ENCODE measurements at regions not wholly inside any gene's neighbourhood (a gene's known extent, or its start where the extent isn't known, plus 50 kb on each side); places are given as distances from the start of the nearest gene placed in this dataset.
"Not testable (repeated sequence)": the region's sequence is repeated elsewhere in the genome, so short reads cannot be mapped to it uniquely, and the experiment has no call there.

DNA sequence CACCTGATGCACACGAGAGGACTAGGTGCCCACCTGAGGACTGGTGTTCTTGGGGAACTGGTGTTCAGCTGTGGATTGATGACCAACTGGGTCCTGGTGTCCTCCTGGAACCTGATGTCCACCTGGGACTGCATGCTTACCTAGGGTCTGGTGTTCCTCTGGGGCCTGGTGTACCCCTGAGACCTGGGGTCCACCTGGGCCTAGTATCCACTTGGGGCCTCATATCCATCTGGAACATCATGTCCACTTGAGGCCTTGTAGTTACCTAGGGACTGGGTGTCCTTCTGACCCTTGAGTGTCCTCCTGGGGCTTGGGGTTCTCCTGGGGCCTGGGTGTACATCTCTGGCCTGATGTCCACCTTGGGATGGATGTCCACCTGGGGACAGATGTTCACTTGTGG is 197.2 kb downstream of the POTEM start:
- H3K4me3 ChIP-seq (ENCODE audit: low read depth, low read length); DNase-seq (ENCODE audit: low read depth): not testable (repeated sequence)

DNA sequence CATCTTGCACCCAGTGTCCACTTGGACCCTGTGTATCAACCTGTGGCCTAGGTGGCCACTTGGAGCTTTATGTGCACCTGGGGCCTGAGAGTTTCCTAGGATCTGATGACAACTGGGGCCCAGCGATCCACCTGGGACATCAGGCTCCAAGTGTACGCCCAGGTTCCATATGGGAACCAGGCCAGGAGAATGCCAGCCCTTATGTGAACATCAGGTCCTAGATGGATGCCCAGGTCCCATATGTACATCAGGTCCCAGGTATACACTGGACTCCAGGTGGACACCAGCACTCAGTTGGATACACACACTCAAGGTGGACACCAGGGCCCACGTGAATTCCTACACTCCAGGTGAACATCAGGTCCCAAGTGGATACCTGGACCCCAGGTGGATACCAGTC is 198.8 kb downstream of the POTEM start:
- not testable (repeated sequence) for DNase-seq (ENCODE audit: low read depth); H3K4me3 ChIP-seq (ENCODE audit: low read depth, low read length)

DNA sequence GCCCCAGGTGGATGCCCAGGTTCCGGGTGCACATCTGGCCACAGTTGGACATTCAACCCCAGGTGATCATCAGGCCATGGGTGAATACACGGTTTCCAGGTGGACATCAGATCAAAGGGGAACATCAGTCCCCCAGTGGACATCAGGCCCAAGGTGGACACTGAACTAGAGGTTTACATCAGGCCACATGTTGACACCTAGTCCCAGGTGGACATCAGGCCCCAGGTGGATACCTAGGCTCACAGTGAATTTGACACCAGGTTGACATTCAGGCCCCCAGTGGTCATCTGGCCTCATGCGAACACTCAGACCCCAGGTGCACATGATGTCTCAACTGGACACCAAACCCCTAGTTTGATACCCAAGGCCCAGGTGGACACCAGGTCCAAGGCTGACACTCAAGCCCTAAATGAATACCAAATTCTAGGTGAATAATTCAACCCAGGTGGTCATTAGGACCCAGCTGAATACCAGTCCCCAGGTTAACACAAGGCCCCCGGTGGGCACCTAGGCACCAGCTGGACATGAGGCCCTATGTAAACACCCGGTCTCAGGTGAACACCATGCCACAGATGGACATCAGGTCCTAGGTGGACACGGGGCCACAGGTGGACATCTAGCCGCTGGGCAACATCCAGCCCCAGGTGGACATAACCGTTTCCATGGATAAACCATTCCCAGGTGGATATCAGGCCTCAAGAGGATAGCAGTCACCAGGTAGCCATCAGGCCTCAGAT is 200.4 kb downstream of the POTEM start:
- H3K4me3 ChIP-seq (ENCODE audit: low read depth, low read length) = not testable (repeated sequence)

DNA sequence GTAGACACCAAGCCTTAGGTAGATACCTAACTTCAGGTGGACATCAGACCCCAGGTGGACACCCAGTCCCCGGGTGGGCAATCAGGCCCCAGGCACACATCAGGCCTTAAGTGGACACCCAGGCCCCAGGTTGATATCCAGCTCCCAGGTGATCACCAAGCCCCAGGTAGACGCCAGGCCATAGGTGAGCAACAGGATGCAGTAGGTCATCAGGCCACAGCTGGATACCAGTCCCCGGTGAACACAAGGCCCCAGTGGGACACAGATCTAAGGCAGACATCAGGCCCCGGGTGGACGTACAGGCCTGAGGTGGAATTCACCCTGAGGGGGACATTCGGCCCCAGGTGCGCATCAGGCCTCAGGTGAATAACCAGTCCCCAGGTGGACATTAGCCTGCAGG is 201.0 kb downstream of the POTEM start:
- not testable (repeated sequence) for DNase-seq (ENCODE audit: low read depth); H3K4me3 ChIP-seq (ENCODE audit: low read depth, low read length)

More for the DNA sequence above, 200.4 kb downstream of the POTEM start:
- DNase-seq (ENCODE audit: low read depth) = not testable (repeated sequence)

DNA sequence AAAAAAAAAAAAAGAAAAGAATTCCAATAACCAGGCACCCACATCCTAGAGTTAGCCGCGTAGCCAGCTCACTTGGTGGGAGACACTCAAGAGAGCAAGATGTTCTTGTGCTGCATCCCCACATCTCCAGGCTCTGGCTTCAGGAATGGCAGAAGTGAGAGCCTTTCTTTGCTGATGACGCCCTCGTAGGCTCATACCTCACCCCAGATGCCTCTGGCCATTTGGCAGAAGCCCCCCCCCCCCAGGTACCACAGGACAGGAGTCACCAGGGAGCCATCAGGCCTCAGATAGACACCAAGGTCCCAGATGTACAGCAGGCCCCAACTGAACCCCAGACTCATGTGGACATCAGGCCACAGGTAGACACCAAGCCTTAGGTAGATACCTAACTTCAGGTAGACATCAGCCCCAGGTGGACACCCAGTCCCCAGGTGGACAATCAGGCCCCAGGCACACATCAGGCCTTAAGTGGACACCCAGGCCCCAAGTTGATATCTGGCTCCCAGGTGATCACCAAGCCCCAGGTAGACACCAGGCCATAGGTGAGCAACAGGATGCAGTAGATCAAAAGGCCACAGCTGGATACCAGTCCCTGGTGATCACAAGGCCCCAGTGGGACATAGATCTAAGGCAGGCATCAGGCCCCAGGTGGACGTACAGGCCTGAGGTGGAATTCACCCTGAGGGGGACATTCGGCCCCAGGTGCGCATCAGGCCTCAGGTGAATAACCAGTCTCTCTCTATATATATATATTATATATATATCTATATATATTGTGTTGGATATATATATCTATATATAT is 202.5 kb downstream of the POTEM start:
- not testable (repeated sequence) for DNase-seq (ENCODE audit: low read depth); H3K4me3 ChIP-seq (ENCODE audit: low read depth, low read length)

DNA sequence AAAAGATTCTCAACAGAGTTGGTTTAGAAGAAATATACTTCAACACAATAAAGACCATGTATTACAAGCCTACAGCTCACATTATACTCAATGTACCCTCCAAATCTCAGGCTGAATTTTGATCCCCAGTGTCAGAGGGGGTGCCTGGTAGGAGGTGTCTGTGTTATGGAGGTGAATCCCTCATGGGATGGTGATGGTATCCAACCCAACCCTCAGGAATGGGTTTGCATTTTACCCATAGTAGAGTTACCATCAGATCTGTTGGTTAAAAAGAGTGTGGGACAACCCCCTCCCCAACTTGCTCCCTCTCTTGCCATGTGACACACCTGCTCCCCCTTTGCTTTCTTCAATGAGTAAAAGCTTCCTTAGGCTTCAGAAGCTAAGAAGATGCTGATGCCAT is 205.5 kb downstream of the POTEM start:
- H3K4me3 ChIP-seq (ENCODE audit: low read depth, low read length); DNase-seq (ENCODE audit: low read depth): not testable (repeated sequence)

DNA sequence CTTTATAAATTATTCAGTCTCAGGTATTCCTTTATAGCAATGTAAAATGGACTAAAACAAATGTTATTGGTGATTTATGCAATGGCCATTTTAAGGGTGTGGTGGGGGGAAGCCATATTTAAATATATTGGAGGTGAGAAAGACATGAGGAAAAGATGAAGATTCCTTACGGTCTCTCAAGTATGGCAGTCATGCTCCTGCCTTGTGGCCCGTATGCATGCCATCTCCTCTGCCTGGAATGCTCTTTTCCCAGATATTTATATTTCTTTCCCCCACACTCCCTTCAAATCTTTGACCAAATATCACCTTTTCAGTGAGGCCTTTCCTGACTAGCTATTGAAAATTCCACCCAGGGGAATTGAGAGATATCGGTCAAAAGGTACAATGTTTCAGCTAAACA is 206.0 kb downstream of the POTEM start:
- not testable (repeated sequence) for DNase-seq (ENCODE audit: low read depth); H3K4me3 ChIP-seq (ENCODE audit: low read depth, low read length)

DNA sequence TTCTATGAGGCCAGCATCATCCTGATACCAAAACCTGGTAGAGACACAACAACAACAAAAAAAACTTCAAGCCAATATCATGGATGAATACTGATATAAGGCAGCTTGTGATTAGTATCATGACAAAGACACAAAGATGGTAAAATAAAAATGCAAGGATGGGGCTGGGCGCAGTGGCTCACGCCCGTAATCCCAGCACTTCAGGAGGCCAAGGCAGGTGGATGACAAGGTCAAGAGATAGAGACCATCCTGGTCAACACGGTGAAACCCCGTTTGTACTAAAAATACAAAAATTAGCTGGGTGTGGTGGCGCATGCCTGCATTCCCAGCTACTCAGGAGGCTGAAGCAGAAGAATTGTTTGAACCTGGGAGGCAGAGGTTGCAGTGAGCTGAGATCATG is 210.2 kb downstream of the POTEM start:
- not testable (repeated sequence) for DNase-seq (ENCODE audit: low read depth); H3K4me3 ChIP-seq (ENCODE audit: low read depth, low read length)

DNA sequence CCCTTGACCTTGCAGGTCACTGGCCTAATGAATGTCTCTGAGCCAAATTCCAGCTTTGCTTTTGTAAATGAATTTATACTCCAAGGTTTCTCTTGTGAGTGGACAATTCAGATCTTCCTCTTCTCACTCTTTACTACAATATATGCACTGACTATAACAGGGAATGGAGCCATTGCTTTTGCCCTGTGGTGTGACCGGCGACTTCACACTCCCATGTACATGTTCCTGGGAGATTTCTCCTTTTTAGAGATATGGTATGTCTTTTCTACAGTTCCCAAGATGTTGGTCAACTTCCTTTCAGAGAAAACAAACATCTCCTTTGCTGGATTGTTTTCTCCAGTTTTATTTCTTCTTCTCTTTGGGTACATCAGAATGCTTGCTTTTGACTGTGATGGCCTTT is 213.1 kb downstream of the POTEM start:
- DNase-seq (ENCODE audit: low read depth); H3K4me3 ChIP-seq (ENCODE audit: low read depth, low read length): not testable (repeated sequence)

DNA sequence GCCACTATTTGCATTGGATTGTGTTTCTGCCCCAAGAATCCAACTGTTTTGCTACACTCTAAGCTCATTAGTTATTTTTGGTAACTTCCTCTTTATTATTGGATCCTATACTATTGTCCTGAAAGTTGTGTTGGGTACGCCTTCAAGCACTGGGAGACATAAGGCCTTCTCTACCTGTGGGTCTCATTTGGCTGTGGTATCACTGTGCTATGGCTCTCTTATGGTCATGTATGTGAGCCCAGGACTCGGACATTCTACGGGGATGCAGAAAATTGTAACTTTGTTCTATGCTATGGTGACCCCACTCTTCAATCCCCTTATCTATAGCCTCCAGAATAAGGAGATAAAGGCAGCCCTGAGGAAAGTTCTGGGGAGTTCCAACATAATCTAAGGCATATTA is 213.6 kb downstream of the POTEM start:
- not testable (repeated sequence) for DNase-seq (ENCODE audit: low read depth); H3K4me3 ChIP-seq (ENCODE audit: low read depth, low read length)

DNA sequence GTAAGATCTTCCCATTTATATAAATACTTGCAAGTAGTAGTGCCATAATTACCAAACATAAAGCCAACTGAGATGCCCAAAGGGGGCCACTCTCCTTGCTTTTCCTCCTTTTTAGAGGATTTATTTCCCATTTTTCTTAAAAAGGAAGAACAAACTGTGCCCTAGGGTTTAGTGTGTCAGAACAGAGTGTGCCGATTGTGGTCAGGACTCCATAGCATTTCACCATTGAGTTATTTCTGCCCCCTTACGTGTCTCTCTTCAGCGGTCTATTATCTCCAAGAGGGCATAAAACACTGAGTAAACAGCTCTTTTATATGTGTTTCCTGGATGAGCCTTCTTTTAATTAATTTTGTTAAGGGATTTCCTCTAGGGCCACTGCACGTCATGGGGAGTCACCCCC is 227.9 kb downstream of the POTEM start:
- DNase-seq (ENCODE audit: low read depth) = peak; percentile 2
- H3K4me3 ChIP-seq (ENCODE audit: low read depth, low read length) = not testable (repeated sequence)

DNA sequence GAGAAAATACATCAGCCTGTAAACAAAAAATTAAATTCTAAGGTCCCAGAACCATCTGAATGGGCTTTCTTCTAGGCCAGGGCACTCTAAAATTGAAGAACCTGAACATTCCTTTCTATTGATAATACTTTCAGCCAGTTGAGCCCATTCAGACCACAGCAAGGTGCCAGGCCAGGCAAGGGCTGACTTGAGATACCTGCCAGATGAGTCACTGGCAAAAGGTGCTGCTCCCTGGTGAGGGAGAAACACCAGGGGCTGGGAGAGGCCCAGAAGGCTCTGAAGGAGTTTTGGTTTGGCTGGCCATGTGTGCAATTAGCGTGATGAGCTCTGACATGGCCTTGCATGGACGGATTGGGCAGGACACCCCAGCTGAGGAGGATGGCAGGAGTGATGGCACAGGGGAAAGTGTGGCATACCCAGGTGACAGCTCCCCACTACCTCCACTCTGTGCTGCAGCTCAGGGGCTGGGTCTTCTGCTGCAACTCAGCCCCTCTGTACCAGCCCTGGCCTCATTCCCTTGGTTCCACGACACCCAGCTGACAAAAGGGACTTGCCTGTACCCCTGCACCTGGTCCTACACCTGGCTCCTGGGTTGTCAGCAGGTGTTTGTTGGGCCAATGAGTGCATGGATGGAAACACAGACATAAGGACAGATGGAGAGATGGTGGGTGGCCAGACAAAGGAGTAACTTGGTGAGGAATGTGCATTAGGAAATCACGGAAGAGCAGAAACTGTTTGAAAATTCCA is 230.4 kb downstream of the POTEM start:
- H3K4me3 ChIP-seq (ENCODE audit: low read depth, low read length); DNase-seq (ENCODE audit: low read depth): not testable (repeated sequence)

DNA sequence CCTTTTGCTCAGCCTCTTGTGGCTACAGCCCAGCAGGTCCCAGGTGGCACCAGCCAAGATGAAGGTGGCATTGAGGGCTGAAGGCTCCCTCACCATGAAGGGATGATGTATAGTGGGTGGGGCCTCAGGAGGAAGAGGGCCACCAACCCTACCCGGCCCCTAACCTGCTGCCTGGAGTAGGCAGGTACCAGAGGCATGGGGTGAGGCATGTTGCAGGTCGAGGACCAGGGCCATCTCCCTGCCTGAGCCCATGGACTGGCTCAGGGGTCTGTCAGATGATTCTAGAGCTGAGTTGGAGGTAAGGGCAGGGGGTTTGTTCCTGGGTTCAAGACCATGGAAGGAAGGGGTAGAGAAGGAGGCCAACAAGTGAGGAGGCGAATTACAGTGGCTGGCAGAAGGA is 231.1 kb downstream of the POTEM start:
- H3K4me3 ChIP-seq (ENCODE audit: low read depth, low read length); DNase-seq (ENCODE audit: low read depth): not testable (repeated sequence)

DNA sequence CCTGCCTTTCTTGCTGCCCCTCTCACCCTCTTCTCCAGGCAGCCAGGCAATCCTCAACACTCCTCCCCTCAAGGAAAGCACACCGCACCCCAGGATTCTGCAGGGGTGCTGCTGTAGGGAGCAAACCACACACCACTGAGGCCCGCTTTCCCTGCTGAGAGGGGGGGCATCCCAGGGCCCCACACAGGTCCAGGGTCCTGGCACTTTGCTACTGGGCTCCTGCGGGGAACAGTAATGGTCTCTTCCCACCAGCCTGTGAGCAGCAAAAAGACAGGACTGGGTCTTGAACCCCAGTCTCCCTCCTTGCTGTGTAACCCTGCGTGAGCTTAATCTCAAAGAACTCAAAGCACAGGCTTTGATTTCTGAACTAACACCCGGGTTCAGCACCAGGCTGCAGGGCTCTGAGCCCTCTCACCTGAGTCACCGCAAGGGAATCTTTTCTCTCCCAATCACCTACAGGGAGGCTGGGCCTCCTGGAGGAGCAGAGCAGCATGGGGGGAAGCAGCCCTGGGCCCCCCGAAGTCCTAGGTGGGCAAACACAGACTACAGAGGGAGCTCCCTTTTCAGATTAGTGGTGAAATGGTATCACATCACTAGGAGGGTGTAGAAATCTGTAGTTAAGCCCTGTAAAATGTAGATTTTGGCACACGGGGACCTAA is 232.6 kb downstream of the POTEG start:
- not testable (repeated sequence) for H3K4me3 ChIP-seq (ENCODE audit: low read depth, low read length); DNase-seq (ENCODE audit: low read depth)

DNA sequence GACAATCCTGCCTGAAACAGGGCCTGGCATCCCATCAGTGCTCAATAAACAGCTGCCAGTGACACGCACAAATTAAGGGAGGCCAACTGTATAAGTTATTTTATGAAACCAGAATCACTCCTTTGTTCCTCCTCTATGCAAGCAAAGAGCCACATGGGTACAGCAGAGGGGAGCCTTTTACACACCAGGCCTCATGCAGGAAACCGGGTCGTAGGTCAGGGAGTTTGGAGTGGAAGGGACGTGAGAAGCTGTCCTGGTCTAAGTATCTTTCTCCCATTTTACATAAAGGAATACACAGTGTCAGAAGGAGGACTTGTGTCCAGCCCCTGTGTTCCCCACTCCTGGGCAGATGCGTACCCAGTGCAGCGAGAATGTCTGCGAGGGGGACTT is 232.1 kb downstream of the POTEG start:
- DNase-seq (ENCODE audit: low read depth); H3K4me3 ChIP-seq (ENCODE audit: low read depth, low read length): not testable (repeated sequence)

DNA sequence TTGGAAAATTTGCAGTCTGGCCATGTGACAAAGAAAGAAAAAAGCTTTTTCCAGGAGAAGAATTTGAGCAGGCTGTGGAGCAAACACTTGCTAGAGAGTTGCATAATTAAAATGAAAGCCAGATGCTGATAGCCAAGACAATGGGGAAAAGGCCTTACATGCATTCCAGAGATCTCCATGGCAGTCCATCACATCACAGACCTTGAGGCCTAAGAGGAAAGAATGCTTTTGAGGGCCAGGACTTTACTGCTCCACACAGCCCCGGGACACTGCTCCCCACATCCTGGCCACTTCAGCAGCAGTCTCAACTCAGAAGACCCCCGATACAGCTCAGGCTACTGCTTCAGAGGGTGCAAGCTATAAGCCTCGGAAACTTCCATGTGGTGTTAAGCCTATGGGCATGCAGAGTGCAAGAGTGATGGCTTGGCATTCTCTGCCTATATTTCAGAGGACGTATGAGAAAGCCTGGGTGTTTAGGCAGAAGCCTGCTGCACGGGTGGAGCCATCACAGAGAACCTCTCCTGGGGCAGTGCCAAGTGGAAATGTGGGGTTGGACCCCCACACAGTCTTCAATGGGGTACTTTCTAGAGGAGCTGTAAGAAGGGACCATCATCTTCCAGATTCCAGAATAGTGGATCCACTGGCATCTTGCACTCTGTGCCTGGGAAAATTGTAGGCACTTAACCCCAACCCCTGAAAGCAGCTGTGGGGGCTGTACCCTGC is 230.7 kb downstream of the POTEG start:
- not testable (repeated sequence) for H3K4me3 ChIP-seq (ENCODE audit: low read depth, low read length); DNase-seq (ENCODE audit: low read depth)

DNA sequence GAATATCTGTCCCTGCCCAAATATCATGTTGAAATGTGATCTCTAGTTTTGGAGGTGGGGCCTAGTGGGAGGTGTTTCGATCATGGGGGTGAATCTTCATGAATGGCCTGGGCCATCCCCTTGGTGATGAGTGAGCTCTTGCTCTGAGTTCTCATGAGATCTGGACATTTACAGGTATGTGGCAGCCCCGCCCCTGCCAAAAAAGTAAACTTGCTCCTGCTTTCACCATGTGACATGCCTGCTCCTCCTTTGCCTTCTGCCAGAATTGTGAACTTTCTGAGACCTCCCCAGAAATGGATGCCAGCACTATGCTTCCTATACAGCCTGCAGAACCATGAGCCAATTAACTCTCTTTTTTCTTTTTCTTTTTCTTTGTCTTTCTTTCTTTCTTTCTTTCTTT is 229.3 kb downstream of the POTEG start:
- not testable (repeated sequence) for H3K4me3 ChIP-seq (ENCODE audit: low read depth, low read length); DNase-seq (ENCODE audit: low read depth)

DNA sequence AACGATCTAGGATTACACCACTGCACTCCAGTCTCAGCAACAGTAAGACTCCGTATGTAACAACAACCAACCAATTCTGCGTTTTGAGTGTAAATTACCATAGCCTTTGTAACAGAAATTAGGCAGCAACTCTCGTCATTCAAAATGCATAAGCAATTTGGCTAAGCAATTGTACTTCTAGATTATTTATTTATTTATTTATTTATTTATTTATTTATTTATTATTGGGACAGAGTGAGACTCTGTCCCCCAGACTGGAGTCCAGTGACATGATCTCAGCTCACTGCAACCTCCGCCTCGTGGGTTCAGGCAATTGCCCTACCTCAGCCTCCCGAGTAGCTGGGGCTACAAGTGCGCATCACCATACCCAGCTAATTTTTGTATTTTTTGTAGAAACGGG is 217.7 kb downstream of the POTEG start:
- H3K4me3 ChIP-seq (ENCODE audit: low read depth, low read length); DNase-seq (ENCODE audit: low read depth): not testable (repeated sequence)
